SK-N-MC (cell line): ENCODE measurements at regions not wholly inside any gene's neighbourhood (a gene's known extent, or its start where the extent isn't known, plus 50 kb on each side); places are given as distances from the start of the nearest gene placed in this dataset.

Experiments
- EZH2 ChIP-seq: fragments of 200-600 bp; sonication (generic); IDR thresholded peaks from one replicate; pipeline ENCODE4 v1.6.1; 2017; ENCODE audit warnings: antibody characterized with exemption
- FOXP2 ChIP-seq: optimal IDR thresholded peaks from 2 replicates; pipeline ENCODE3; 2011; ENCODE audit warnings: mild to moderate bottlenecking, moderate library complexity; ENCODE audit not compliant: insufficient read depth; ENCODE audit errors: extremely low read length, control extremely low read depth

GRCh38 chr4:183853548-183853940 is 51.6 kb upstream of the STOX2 start:
- TF ChIP-seq EZH2 (no peak), FOXP2 (no peak)
